ENCODE measurements at regions not wholly inside any gene's neighbourhood (a gene's known extent, or its start where the extent isn't known, plus 50 kb on each side); places are given as distances from the start of the nearest gene placed in this dataset.

DNA sequence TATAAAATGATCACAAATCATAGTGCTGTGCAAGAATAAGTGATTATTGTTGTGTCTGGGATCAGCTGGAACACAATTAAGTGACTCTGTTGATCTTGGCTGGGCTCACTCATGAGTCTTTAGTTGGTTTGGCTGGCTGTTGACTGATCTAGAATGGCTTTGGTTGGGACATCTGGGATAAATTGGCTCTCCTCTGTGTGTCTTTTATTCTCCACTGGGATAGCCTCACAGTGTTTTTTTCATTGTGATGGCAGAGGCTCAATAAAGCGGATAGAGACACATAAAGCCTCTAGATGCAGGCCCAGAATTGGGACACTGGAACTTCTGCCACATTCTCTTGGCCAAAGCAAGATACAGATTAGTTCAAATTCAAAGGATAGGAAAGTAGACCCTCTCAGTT lies 735.6 kb downstream of the PDCD6IP start:
- TF ChIP-seq, protein P1, sequence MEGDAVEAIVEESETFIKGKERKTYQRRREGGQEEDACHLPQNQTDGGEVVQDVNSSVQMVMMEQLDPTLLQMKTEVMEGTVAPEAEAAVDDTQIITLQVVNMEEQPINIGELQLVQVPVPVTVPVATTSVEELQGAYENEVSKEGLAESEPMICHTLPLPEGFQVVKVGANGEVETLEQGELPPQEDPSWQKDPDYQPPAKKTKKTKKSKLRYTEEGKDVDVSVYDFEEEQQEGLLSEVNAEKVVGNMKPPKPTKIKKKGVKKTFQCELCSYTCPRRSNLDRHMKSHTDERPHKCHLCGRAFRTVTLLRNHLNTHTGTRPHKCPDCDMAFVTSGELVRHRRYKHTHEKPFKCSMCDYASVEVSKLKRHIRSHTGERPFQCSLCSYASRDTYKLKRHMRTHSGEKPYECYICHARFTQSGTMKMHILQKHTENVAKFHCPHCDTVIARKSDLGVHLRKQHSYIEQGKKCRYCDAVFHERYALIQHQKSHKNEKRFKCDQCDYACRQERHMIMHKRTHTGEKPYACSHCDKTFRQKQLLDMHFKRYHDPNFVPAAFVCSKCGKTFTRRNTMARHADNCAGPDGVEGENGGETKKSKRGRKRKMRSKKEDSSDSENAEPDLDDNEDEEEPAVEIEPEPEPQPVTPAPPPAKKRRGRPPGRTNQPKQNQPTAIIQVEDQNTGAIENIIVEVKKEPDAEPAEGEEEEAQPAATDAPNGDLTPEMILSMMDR (conservative IDR thresholded peaks at IDR 0.05), result no peak
- Mint-ChIP-seq H3K4me1 (no peaks in the 10 kb centered on the region), H3K9me3 (no peaks in the 10 kb centered on the region), H3K27me3 (ENCODE audit: low read depth) (no peaks in the 10 kb centered on the region), H3K4me3 (no peak overlapping the region), H3K36me3 (ENCODE audit: low read depth) (no peaks in the 10 kb centered on the region), H3K27ac (ENCODE audit: unreplicated experiment) (no peak overlapping the region)
- no peak for DNase-seq (ENCODE audit: low read depth, low spot score)

DNA sequence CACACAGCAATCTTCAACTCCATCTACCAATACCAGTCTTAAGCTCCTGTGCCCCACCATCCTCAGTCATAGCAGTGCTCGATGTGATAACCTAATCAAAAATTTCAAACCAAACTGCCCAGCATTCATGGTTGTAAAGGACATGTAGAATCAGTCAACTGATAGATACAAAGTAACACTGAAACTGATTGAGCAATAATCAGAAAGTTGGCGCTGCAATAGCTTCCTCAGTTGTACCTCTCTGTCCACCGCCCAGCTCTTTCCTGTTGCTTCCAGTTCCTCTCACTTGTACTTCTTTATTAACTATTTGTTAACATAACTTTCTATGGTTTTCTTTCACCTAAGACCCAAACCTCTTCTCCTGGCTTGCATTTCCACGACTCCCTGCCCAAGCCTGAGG lies 745.7 kb downstream of the PDCD6IP start:
- no peaks in the 10 kb centered on the region for H3K27me3 Mint-ChIP-seq (ENCODE audit: low read depth)

DNA sequence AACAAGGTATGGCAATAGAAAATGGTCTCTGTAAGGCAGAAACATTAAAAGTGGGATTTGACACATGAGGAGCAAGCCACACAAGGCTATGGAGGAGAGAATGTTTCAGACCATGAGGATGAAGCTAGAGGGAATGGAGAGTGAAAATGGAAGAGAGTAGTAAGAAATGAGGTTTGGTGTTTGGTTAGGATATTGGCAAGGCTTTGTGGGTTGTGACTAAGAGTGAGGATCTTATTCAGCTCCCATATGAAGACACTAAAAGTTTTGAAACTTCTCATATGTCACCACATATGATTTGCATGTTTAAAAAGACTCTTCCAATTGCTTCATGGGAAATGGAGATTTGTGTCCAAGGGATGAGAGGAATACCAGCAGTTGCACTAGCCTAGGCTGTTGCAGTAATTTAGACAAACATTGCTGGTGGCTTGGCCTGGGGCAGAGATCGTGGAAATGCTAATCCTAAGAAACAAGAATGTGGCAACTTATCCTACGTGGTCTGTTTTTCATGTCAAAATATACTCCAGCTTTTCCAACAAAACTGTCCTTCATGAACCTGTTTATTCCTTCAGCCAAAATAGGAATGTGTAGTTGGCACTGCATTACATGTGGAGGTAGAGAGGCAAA lies 749.0 kb downstream of the PDCD6IP start:
- H3K27ac Mint-ChIP-seq (ENCODE audit: unreplicated experiment), result no peak overlapping the region

More for the DNA sequence above, 745.7 kb downstream of the PDCD6IP start:
- H3K4me1 Mint-ChIP-seq, result no peaks in the 10 kb centered on the region
- TF ChIP-seq, protein P1 (conservative IDR thresholded peaks at IDR 0.05), result no peak
- H3K4me3 Mint-ChIP-seq, result no peak overlapping the region
- H3K27ac Mint-ChIP-seq (ENCODE audit: unreplicated experiment), result no peak overlapping the region
- no peaks in the 10 kb centered on the region for H3K9me3 Mint-ChIP-seq
- no peaks in the 10 kb centered on the region for H3K36me3 Mint-ChIP-seq (ENCODE audit: low read depth)
- DNase-seq (ENCODE audit: low read depth, low spot score), result no peak

DNA sequence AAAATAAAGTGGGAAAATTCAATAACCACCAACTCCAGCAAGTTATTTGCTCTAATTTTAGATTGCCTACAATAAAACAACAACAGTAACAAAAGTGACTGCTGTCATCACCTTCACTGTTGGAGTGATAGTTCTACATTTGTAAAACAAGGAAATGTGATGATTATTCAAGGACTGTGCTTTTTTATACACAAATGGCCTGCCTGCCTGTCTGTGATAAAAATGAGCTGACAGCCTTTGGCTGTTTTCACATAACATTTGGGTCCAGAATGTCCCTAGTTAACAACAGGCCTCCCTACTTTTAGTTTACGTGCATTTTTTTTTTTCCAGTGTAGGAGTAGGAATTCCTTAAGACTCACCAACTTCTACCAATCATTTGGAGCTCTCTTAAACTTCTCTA lies 768.8 kb downstream of the PDCD6IP start:
- no peak overlapping the region for H3K27ac Mint-ChIP-seq (ENCODE audit: unreplicated experiment)
- H3K4me1 Mint-ChIP-seq, result no peaks in the 10 kb centered on the region
- H3K27me3 Mint-ChIP-seq (ENCODE audit: low read depth), result no peaks in the 10 kb centered on the region
- H3K4me3 Mint-ChIP-seq, result no peak overlapping the region
- TF ChIP-seq, protein P1 (conservative IDR thresholded peaks at IDR 0.05), result no peak
- no peak for DNase-seq (ENCODE audit: low read depth, low spot score)
- H3K9me3 Mint-ChIP-seq, result peaks cover 7% of the 10 kb centered on the region
- peaks cover 3% of the 10 kb centered on the region for H3K36me3 Mint-ChIP-seq (ENCODE audit: low read depth)

More for the DNA sequence above, 749.0 kb downstream of the PDCD6IP start:
- no peak for DNase-seq (ENCODE audit: low read depth, low spot score)
- no peaks in the 10 kb centered on the region for H3K27me3 Mint-ChIP-seq (ENCODE audit: low read depth)
- H3K9me3 Mint-ChIP-seq, result no peaks in the 10 kb centered on the region
- TF ChIP-seq, protein P1 (conservative IDR thresholded peaks at IDR 0.05), result no peak
- no peaks in the 10 kb centered on the region for H3K36me3 Mint-ChIP-seq (ENCODE audit: low read depth)
- no peaks in the 10 kb centered on the region for H3K4me1 Mint-ChIP-seq
- no peak overlapping the region for H3K4me3 Mint-ChIP-seq

DNA sequence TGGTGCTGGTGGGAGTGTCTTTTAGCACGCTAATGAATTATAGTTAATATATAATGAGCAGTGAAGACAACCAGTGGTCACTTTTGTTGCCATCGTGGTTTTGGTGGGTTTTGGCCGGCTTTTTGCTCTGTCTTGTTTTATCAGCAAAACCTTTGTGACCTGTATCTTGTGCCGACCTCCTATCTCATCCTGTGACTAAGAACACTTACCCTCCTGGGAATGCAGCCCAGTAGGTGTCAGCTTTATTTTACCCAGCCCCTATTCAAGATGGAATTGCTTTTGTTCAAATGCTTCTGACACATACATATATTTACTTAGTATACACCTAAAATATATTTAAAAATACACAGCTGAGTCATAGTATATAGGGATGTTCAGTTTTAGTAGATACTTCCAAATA lies 770.3 kb downstream of the PDCD6IP start:
- Mint-ChIP-seq H3K27me3 (ENCODE audit: low read depth) (no peaks in the 10 kb centered on the region), H3K9me3 (peaks cover 4% of the 10 kb centered on the region), H3K4me3 (no peak overlapping the region), H3K36me3 (ENCODE audit: low read depth) (no peaks in the 10 kb centered on the region), H3K27ac (ENCODE audit: unreplicated experiment) (no peak overlapping the region), H3K4me1 (no peaks in the 10 kb centered on the region)
- no peak for DNase-seq (ENCODE audit: low read depth, low spot score)
- TF ChIP-seq, protein P1 (conservative IDR thresholded peaks at IDR 0.05), result no peak
